ENCODE measurements at regions not wholly inside any gene's neighbourhood (a gene's known extent, or its start where the extent isn't known, plus 50 kb on each side); places are given as distances from the start of the nearest gene placed in this dataset.

DNA sequence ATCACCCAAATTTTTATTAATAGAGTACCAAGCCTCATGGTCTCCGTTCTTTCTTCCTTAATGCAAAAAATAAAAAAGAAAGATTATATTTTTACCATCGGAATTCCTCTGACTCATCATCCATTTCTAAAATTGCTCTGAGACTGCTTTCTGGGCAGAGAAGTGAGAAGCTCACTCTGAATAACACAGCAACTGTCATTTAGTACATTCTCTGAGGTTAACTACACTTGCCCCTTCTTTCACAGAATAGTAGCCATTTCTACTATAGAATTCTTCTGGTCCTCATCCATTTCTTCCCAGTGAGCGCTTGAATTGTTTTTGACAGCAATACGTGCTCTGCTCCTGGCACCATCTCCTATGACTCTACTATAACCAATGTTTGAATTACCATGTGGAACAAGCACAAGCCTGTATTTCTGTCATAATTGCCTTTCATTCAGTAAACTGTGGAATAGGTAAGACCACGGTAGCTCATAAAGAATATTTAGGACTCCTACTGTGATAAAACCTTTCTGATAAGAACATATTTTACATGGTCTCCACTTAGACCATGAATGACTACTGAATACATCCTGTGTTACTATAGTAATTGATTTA is 435.5 kb upstream of the NRSN1 start:
- TF ChIP-seq EZH2 (IDR thresholded peaks at IDR 0.05; ENCODE audit: borderline replicate concordance, insufficient read depth, low read length, poor library complexity, severe bottlenecking) = no peak
- TF ChIP-seq, protein P1, sequence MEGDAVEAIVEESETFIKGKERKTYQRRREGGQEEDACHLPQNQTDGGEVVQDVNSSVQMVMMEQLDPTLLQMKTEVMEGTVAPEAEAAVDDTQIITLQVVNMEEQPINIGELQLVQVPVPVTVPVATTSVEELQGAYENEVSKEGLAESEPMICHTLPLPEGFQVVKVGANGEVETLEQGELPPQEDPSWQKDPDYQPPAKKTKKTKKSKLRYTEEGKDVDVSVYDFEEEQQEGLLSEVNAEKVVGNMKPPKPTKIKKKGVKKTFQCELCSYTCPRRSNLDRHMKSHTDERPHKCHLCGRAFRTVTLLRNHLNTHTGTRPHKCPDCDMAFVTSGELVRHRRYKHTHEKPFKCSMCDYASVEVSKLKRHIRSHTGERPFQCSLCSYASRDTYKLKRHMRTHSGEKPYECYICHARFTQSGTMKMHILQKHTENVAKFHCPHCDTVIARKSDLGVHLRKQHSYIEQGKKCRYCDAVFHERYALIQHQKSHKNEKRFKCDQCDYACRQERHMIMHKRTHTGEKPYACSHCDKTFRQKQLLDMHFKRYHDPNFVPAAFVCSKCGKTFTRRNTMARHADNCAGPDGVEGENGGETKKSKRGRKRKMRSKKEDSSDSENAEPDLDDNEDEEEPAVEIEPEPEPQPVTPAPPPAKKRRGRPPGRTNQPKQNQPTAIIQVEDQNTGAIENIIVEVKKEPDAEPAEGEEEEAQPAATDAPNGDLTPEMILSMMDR (IDR thresholded peaks at IDR 0.05; ENCODE audit: poor library complexity, severe bottlenecking) = no peak
- TF ChIP-seq EP300 (conservative IDR thresholded peaks at IDR 0.05; ENCODE audit: poor library complexity, severe bottlenecking) = no peak
- TF ChIP-seq RAD21 (conservative IDR thresholded peaks at IDR 0.05) = no peak
- TF ChIP-seq MXI1 (conservative IDR thresholded peaks at IDR 0.05; ENCODE audit: poor library complexity, severe bottlenecking) = no peak
- peak; percentile 69 for TF ChIP-seq POLR2AphosphoS5 (IDR thresholded peaks at IDR 0.05)

Measured in neural cell (in vitro differentiated cells).